ENCODE measurements at regions not wholly inside any gene's neighbourhood (a gene's known extent, or its start where the extent isn't known, plus 50 kb on each side); places are given as distances from the start of the nearest gene placed in this dataset.

DNA sequence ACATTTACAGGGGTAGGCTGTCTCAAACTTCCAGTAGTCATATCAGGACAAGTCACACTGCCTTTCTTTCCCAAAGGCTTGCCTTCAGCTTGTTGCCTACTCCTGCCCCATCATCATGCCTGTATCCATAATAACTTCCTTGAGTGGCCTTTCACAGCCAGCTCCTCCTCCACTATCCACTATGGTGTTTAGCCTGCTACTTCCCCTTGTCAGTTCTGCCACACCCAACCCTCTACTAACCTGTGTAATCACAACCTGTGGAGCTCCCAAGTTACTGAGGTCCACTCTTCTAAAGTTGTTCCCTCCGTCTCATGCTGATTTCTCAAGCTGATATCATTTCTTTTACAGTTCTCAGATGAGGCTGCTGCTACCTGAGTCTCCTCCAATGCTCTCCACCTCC lies 159.9 kb downstream of the BMP4 start:
- TF ChIP-seq HDAC8 (tag; IDR thresholded peaks at IDR 0.05) (no peak), TBP (optimal IDR thresholded peaks at IDR 0.05; ENCODE audit: low read depth, low read length) (no peak)
